Renal cortex interstitium (tissue), 11 donors: ENCODE measurements at regions not wholly inside any gene's neighbourhood (a gene's known extent, or its start where the extent isn't known, plus 50 kb on each side); places are given as distances from the start of the nearest gene placed in this dataset.
"Not testable (repeated sequence)": the region's sequence is repeated elsewhere in the genome, so short reads cannot be mapped to it uniquely, and the experiment has no call there.

Experiments used
- DNase-seq, 11 donors: peaks; one replicate each; pipeline ENCODE4 v3.0.0-alpha.2; 2013; ENCODE audit warnings: low read depth in 9 of 11, low spot score in 4 of 11; ENCODE audit errors: extremely low read depth in 1 of 11

DNA sequence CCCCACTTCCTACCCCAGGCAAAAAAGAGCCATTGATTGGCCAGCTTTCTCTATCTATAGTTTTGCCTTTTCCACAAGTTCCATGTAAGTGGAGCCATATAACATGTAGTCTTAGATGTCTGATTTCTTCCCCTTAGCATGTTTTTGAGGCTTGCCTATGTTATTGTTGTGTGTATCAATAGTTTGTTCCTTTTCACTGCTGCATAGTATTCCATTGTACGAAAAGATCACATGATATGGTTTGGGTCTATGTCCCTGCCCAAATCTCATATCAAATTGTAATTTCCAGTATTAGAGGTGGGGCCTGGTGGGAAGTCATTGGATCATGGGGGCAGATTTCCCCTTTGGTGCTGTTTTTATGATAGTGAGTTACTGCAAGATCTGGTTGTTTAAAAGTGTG is 93.6 kb upstream of the RFLNA start:
- DNase-seq: no peak

- no peak for DNase-seq
Measured at GRCh38 chr12:124203176-124203575, 91.7 kb upstream of the RFLNA start.

DNA sequence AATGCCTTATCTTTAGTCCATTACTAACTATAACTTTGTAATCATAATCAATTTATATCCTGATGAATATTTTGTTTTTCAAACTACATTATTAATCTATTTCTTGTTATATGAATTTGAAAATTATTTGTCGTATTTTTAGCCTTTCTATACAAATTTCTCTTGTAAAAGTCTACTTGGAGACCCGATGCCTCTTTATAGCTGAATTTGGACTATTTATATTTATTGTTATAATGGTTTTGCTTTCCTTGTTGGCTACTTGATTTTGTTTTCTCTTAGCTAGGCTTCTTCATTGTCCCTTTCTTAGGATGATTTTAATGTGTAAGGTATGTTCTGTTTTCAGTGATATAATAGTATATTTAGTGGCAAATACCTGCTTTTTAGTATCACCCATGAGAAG is 89.5 kb upstream of the RFLNA start:
- DNase-seq: no peak

DNA sequence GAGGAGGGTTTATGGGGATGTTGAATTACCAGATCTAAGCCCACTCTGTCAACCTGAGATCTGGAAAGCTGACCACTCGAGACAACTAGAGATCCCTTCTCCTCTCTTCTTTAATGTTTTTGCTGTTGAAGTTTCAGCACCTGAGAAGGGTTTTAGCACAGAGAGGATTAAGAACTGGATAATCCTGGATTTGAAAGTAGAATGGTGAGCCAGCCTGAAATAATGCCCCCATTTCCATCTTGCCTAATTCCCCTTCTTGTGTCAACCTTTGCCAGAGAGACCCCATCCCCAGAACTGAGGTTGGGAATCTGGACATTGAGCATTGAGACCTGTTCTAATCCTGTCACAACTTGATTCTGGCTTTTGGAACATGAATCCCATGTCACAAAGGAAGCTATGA is 87.8 kb upstream of the RFLNA start:
- no peak for DNase-seq

DNA sequence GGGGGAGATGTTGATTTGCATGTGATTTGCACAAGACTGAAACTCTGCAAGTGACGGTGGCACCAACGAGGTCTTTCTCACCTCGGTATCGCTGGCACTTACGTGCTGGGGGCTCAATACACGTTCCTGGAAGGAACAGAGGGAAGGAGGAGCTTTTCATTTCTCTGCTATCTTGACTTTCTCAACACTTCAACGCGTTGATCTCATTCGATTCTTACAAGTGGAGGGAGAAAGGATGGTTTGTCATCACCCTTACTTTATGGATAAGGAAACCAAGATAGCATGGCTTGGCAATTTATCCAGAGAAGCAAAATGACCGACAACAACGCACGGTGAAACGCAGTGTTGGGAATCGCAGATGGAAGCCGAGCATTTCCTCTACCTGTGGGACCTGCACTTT is 87.3 kb upstream of the RFLNA start:
- no peak for DNase-seq

GRCh38 chr12:124208489-124208888 is 86.4 kb upstream of the RFLNA start:
- no peak for DNase-seq

- no peak for DNase-seq
Measured at GRCh38 chr12:124210991-124211577, 83.8 kb upstream of the RFLNA start.

DNA sequence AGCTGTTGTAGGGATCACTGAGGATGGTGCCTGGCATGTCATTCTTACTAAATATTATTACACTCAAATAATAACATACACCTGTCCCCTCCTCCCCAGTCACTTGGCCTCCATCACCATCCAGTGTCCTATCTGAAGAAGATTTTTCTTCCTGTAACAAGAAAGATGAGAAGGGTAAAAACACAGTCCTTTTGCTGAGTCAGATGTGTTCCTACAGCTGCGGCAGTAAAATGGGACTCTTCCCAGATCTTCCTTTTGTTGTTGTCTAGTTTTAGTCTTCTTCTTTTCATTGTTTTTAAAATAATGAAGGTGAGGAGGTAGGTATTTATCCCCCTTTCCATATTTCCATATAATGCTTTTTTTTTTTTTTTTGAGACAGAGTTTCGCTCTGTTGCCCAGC is 83.1 kb upstream of the RFLNA start:
- DNase-seq: no peak

DNA sequence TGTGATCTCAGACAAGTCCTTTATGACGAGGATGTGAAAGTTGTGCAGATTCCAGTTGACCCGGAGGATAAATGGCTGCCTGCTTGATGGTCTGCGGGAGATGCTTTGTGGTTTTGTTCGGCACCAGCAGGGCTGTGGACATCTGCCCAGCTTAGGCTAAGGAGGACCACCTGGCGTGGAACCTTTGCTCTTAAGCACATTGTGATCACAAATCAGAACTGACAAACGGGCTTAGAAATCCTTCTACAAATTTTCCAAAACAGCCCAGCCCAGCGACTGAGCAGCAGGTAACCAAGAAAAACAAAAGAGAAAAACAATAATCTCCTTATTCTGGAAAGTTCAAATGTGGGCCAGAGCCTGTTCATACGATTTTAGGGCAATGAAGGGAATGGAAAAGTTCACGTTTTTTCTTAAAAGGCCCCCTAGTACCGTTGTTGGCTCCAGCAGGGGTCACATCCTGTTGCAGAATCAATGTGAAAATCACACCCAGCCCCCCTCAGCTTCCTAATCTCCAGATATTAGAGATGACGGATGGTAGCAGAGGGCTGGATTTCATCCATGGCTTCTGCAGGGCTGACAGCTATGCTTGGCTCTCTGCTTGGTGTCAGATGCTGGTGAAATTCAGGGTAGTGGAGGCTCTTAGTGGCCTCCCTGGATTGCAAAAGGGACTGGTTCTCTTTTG is 81.1 kb upstream of the RFLNA start:
- no peak for DNase-seq

GRCh38 chr12:124214574-124214973 is 80.3 kb upstream of the RFLNA start:
- DNase-seq: no peak

- DNase-seq: no peak
Measured at GRCh38 chr12:124216966-124217365, 77.9 kb upstream of the RFLNA start.

DNA sequence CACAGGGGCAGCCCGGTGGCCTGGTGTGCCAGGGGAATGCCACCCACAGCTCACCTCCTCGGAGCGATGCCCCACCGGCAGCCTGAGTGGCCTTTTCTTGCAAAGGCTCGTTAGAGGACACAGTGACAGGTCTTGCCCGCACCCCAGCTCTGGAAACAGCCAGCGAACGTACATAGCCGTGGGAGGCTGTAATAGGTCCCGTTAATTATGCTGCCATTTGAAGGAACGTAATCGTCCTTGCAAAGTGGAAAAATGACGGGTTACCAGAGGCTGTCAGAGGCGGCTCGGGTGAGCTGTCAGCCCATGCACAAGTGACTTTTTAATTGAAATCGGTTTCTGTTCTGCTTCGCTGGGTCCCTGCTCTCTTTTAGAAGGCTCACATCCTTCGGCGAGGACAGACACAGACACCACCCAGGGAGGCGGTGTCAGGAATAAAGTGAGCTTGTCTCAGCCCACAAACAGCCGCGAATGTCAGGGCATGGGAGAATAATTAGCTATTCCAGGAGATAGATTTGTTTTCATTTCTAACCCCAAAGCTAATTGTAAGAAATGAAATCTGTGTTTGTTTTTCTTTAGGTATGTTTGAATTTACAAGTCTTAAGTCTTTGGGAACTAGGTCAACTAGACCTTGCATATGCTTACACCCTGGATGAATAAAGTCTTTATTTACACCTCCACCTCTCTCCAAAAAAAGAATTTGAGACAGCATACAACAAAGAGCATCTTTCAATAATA is 77.2 kb upstream of the RFLNA start:
- DNase-seq: peak in 9 of 11 donors; percentile 33 to 66 (median 50)

GRCh38 chr12:124218243-124218560 is 76.7 kb upstream of the RFLNA start:
- no peak for DNase-seq

GRCh38 chr12:124218650-124219049 is 76.2 kb upstream of the RFLNA start:
- not testable (repeated sequence) for DNase-seq

GRCh38 chr12:124222368-124223245 is 72.3 kb upstream of the RFLNA start:
- DNase-seq: no peak

GRCh38 chr12:124223733-124224138 is 71.2 kb upstream of the RFLNA start:
- not testable (repeated sequence) for DNase-seq

DNA sequence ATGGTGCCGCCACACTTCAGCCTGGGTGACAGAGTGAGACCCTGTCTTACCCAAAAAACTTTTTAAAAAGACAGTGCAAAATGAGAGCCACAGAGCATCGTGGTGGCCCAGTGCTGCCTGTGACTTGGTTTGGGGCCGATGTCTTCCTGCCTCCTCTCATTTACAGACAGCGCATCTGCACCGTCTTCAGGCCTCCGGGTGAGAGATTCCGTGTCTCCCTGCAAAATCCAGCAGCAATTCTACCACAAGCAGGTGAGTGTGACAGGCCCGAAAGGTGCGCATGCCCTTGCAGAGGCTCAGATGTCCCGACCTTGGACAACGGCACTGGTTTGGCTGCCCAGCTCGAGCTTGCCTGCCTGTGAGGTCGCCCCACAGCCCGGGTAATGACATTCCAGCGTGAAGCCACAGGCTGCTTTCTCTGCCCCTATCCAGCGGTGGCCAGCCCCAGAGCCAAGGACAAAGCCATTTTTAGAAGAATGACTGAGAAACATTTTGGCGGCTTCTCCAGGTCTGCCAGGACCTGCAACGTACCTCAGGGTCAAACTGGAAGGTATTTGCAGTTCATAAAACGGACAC is 70.3 kb upstream of the RFLNA start:
- no peak for DNase-seq

- no peak for DNase-seq
Measured at GRCh38 chr12:124225730-124226129, 69.2 kb upstream of the RFLNA start.

DNA sequence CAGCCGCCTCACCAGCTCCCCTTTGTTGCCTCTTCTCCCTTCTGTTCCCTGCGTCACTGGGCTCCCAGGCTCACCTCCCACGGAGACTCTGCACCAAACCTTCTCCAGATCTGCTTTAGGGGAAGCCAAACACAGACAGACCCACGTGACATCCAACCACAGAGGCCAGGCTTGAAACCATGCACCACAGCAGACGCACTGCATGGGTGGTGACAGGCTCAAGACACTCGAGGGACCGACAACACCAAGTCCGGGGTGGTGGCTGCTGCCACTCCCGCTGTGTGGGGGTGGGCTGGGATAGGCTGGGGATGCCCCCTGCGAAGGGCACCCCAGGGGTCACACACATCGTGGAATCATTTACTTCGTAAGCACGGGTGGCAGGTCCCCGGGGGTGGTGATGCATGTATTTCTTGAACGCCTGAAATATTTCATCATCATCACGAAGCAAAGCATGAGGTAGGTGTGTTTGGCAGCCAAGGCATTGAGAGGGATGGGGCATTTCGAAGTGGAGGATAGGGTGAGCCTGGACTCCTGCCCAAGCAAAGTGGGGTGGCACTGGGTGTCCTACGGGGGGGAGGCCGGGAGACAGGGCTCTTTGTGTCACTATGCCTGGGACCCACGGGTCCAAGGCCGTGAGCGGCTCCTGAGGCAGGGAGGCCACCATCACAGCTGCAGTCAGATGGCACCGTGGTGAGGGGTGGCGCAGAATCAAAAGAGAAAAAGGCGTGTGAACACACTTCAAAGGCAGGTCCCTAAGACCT is 66.8 kb upstream of the RFLNA start:
- no peak for DNase-seq
